ENCODE measurements at regions not wholly inside any gene's neighbourhood (a gene's known extent, or its start where the extent isn't known, plus 50 kb on each side); places are given as distances from the start of the nearest gene placed in this dataset.

- no peak overlapping the region for H3K4me3 Mint-ChIP-seq
- TF ChIP-seq CTCF (IDR thresholded peaks at IDR 0.05; ENCODE audit: unreplicated experiment in 3 of 3): no peak
Observed at GRCh38 chr9:80131627-80132026, 559.9 kb downstream of the TLE4 start.

GRCh38 chr9:80127920-80128319 lies 556.2 kb downstream of the TLE4 start:
- Mint-ChIP-seq H3K27ac (no peak overlapping the region), H3K9me3 (no peaks in the 10 kb centered on the region), H3K4me1 (no peaks in the 10 kb centered on the region), H3K36me3 (ENCODE audit: low read depth) (no peaks in the 10 kb centered on the region), H3K27me3 (ENCODE audit: low read depth) (no peaks in the 10 kb centered on the region), H3K4me3 (no peak overlapping the region)
- TF ChIP-seq CTCF (IDR thresholded peaks at IDR 0.05; ENCODE audit: unreplicated experiment in 3 of 3): no peak

More at GRCh38 chr9:80131627-80132026, 559.9 kb downstream of the TLE4 start:
- no peaks in the 10 kb centered on the region for H3K27me3 Mint-ChIP-seq (ENCODE audit: low read depth)
- no peaks in the 10 kb centered on the region for H3K4me1 Mint-ChIP-seq
- H3K9me3 Mint-ChIP-seq: no peaks in the 10 kb centered on the region
- no peak overlapping the region for H3K27ac Mint-ChIP-seq
- no peaks in the 10 kb centered on the region for H3K36me3 Mint-ChIP-seq (ENCODE audit: low read depth)

- H3K9me3 Mint-ChIP-seq: no peaks in the 10 kb centered on the region
- no peaks in the 10 kb centered on the region for H3K36me3 Mint-ChIP-seq (ENCODE audit: low read depth)
- H3K4me1 Mint-ChIP-seq: no peaks in the 10 kb centered on the region
- no peak overlapping the region for H3K4me3 Mint-ChIP-seq
- H3K27ac Mint-ChIP-seq: no peak overlapping the region
- no peaks in the 10 kb centered on the region for H3K27me3 Mint-ChIP-seq (ENCODE audit: low read depth)
- TF ChIP-seq CTCF (IDR thresholded peaks at IDR 0.05; ENCODE audit: unreplicated experiment in 3 of 3): no peak
Observed at GRCh38 chr9:80125731-80126264, 554.0 kb downstream of the TLE4 start.

- no peaks in the 10 kb centered on the region for H3K27me3 Mint-ChIP-seq (ENCODE audit: low read depth)
- H3K36me3 Mint-ChIP-seq (ENCODE audit: low read depth): peaks cover 16% of the 10 kb centered on the region
- no peak overlapping the region for H3K4me3 Mint-ChIP-seq
- H3K4me1 Mint-ChIP-seq: no peaks in the 10 kb centered on the region
- TF ChIP-seq CTCF (IDR thresholded peaks at IDR 0.05; ENCODE audit: unreplicated experiment in 3 of 3): no peak
- H3K9me3 Mint-ChIP-seq: peaks cover 25% of the 10 kb centered on the region
- H3K27ac Mint-ChIP-seq: no peak overlapping the region
Observed at GRCh38 chr9:80117031-80117430, 545.3 kb downstream of the TLE4 start.

- Mint-ChIP-seq H3K9me3 (peaks cover 29% of the 10 kb centered on the region), H3K4me3 (no peak overlapping the region), H3K27ac (no peak overlapping the region), H3K4me1 (no peaks in the 10 kb centered on the region), H3K27me3 (ENCODE audit: low read depth) (no peaks in the 10 kb centered on the region), H3K36me3 (ENCODE audit: low read depth) (peaks cover 20% of the 10 kb centered on the region)
- no peak for TF ChIP-seq CTCF (IDR thresholded peaks at IDR 0.05; ENCODE audit: unreplicated experiment in 3 of 3)
Observed at GRCh38 chr9:80114241-80114640, 542.5 kb downstream of the TLE4 start.

GRCh38 chr9:80107931-80108660 lies 536.3 kb downstream of the TLE4 start:
- H3K27me3 Mint-ChIP-seq (ENCODE audit: low read depth): no peaks in the 10 kb centered on the region
- no peaks in the 10 kb centered on the region for H3K4me1 Mint-ChIP-seq
- no peak overlapping the region for H3K4me3 Mint-ChIP-seq
- TF ChIP-seq CTCF (IDR thresholded peaks at IDR 0.05; ENCODE audit: unreplicated experiment in 3 of 3): no peak
- H3K9me3 Mint-ChIP-seq: peaks cover 7% of the 10 kb centered on the region
- peaks cover 4% of the 10 kb centered on the region for H3K36me3 Mint-ChIP-seq (ENCODE audit: low read depth)
- H3K27ac Mint-ChIP-seq: no peak overlapping the region
